Activated T-cell treated with anti-CD3 and anti-CD28 coated beads, Interleukin-2, amount 50 U/mL, for 4 hours (primary cell): ENCODE measurements at regions not wholly inside any gene's neighbourhood (a gene's known extent, or its start where the extent isn't known, plus 50 kb on each side); places are given as distances from the start of the nearest gene placed in this dataset.

Source experiments
- ATAC-seq, 2 donors: fragments of 200-7000 bp; cut with Tn5 transposase; one replicate each; pipeline ENCODE4 v1.10.0; 2021
- DNase-seq: peaks from one replicate; pipeline ENCODE4 v3.0.0-alpha.2; 2020
- H3K27me3 Mint-ChIP-seq: one replicate; pipeline ENCODE4 v1.8.0; 2021; ENCODE audit warnings: low read depth, mixed read lengths
- H3K36me3 Mint-ChIP-seq: one replicate; pipeline ENCODE4 v1.8.0; 2022; ENCODE audit warnings: mixed read lengths; ENCODE audit not compliant: insufficient read depth
- H3K4me1 Mint-ChIP-seq: one replicate; pipeline ENCODE4 v1.8.0; 2021; ENCODE audit warnings: low read depth, mixed read lengths
- H3K4me3 Mint-ChIP-seq: one replicate; pipeline ENCODE4 v1.8.0; 2021; ENCODE audit warnings: mild to moderate bottlenecking, moderate library complexity, mixed read lengths
- H3K9me3 Mint-ChIP-seq: one replicate; pipeline ENCODE4 v1.8.0; 2021; ENCODE audit warnings: mixed read lengths

- no peaks in the 10 kb centered on the region for H3K4me1 Mint-ChIP-seq
- no peaks in the 10 kb centered on the region for H3K27me3 Mint-ChIP-seq
- H3K36me3 Mint-ChIP-seq = no peaks in the 10 kb centered on the region
- no peaks in the 10 kb centered on the region for H3K9me3 Mint-ChIP-seq
- no peak overlapping the region for H3K4me3 Mint-ChIP-seq
- no peak for ATAC-seq
- no peak for DNase-seq
Observed at GRCh38 chr13:38606699-38607535, 80.0 kb upstream of the FREM2 start.

- H3K9me3 Mint-ChIP-seq = no peaks in the 10 kb centered on the region
- ATAC-seq = no peak
- DNase-seq = no peak
- H3K4me1 Mint-ChIP-seq = no peaks in the 10 kb centered on the region
- H3K4me3 Mint-ChIP-seq = no peak overlapping the region
- no peaks in the 10 kb centered on the region for H3K36me3 Mint-ChIP-seq
- H3K27me3 Mint-ChIP-seq = no peaks in the 10 kb centered on the region
Observed at GRCh38 chr13:38617936-38618335, 68.9 kb upstream of the FREM2 start.

- Mint-ChIP-seq H3K36me3 (no peaks in the 10 kb centered on the region), H3K4me1 (no peaks in the 10 kb centered on the region), H3K4me3 (no peak overlapping the region), H3K9me3 (no peaks in the 10 kb centered on the region), H3K27me3 (no peaks in the 10 kb centered on the region)
- ATAC-seq = no peak
- no peak for DNase-seq
Observed at GRCh38 chr13:38618336-38618735, 68.5 kb upstream of the FREM2 start.

- DNase-seq = no peak
- no peak for ATAC-seq
- Mint-ChIP-seq H3K4me1 (no peaks in the 10 kb centered on the region), H3K4me3 (no peak overlapping the region), H3K27me3 (no peaks in the 10 kb centered on the region), H3K9me3 (no peaks in the 10 kb centered on the region), H3K36me3 (no peaks in the 10 kb centered on the region)
Observed at GRCh38 chr13:38618881-38619280, 68.0 kb upstream of the FREM2 start.

GRCh38 chr13:38620876-38621275, 66.0 kb upstream of the FREM2 start:
- H3K4me1 Mint-ChIP-seq = no peaks in the 10 kb centered on the region
- no peaks in the 10 kb centered on the region for H3K9me3 Mint-ChIP-seq
- H3K4me3 Mint-ChIP-seq = no peak overlapping the region
- H3K27me3 Mint-ChIP-seq = no peaks in the 10 kb centered on the region
- H3K36me3 Mint-ChIP-seq = no peaks in the 10 kb centered on the region
- ATAC-seq (no peak), DNase-seq (no peak)

GRCh38 chr13:38624822-38625221, 62.1 kb upstream of the FREM2 start:
- no peaks in the 10 kb centered on the region for H3K36me3 Mint-ChIP-seq
- no peak overlapping the region for H3K4me3 Mint-ChIP-seq
- H3K27me3 Mint-ChIP-seq = no peaks in the 10 kb centered on the region
- no peaks in the 10 kb centered on the region for H3K4me1 Mint-ChIP-seq
- H3K9me3 Mint-ChIP-seq = no peaks in the 10 kb centered on the region
- DNase-seq = no peak
- ATAC-seq = no peak

GRCh38 chr13:38628554-38628953, 58.3 kb upstream of the FREM2 start:
- Mint-ChIP-seq H3K9me3 (no peaks in the 10 kb centered on the region), H3K4me1 (no peaks in the 10 kb centered on the region), H3K36me3 (no peaks in the 10 kb centered on the region), H3K4me3 (no peak overlapping the region), H3K27me3 (no peaks in the 10 kb centered on the region)
- ATAC-seq (no peak), DNase-seq (no peak)

- no peaks in the 10 kb centered on the region for H3K4me1 Mint-ChIP-seq
- no peaks in the 10 kb centered on the region for H3K9me3 Mint-ChIP-seq
- no peak for DNase-seq
- no peak for ATAC-seq
- H3K4me3 Mint-ChIP-seq = no peak overlapping the region
- no peaks in the 10 kb centered on the region for H3K36me3 Mint-ChIP-seq
- peaks cover 2% of the 10 kb centered on the region for H3K27me3 Mint-ChIP-seq
Observed at GRCh38 chr13:38630780-38631179, 56.1 kb upstream of the FREM2 start.

GRCh38 chr13:38635030-38635429, 51.8 kb upstream of the FREM2 start:
- H3K36me3 Mint-ChIP-seq = no peaks in the 10 kb centered on the region
- no peak for ATAC-seq
- peaks cover 2% of the 10 kb centered on the region for H3K27me3 Mint-ChIP-seq
- no peaks in the 10 kb centered on the region for H3K4me1 Mint-ChIP-seq
- H3K9me3 Mint-ChIP-seq = no peaks in the 10 kb centered on the region
- no peak overlapping the region for H3K4me3 Mint-ChIP-seq
- DNase-seq = no peak

GRCh38 chr13:38636073-38636472, 50.8 kb upstream of the FREM2 start:
- no peaks in the 10 kb centered on the region for H3K9me3 Mint-ChIP-seq
- H3K27me3 Mint-ChIP-seq = peaks cover 2% of the 10 kb centered on the region
- H3K4me1 Mint-ChIP-seq = no peaks in the 10 kb centered on the region
- H3K4me3 Mint-ChIP-seq = no peak overlapping the region
- DNase-seq (no peak), ATAC-seq (no peak)
- no peaks in the 10 kb centered on the region for H3K36me3 Mint-ChIP-seq

- H3K27me3 Mint-ChIP-seq = peaks cover 2% of the 10 kb centered on the region
- H3K4me1 Mint-ChIP-seq = no peaks in the 10 kb centered on the region
- H3K36me3 Mint-ChIP-seq = no peaks in the 10 kb centered on the region
- ATAC-seq = no peak
- H3K4me3 Mint-ChIP-seq = no peak overlapping the region
- no peak for DNase-seq
- no peaks in the 10 kb centered on the region for H3K9me3 Mint-ChIP-seq
Observed at GRCh38 chr13:38636761-38637160, 50.1 kb upstream of the FREM2 start.
